GM19240 (cell line): ENCODE measurements at regions not wholly inside any gene's neighbourhood (a gene's known extent, or its start where the extent isn't known, plus 50 kb on each side); places are given as distances from the start of the nearest gene placed in this dataset.

ENCODE experiments used
- DNase-seq: peaks from one replicate; pipeline ENCODE4 v3.0.0; 2011; ENCODE audit warnings: low spot score; ENCODE audit not compliant: insufficient read length

- DNase-seq: no peak
These were observed 84.0 kb upstream of the APC start for GRCh38 chr5:112653638-112654205.

- no peak for DNase-seq
These were observed 82.2 kb upstream of the APC start for GRCh38 chr5:112655513-112655912.

DNA sequence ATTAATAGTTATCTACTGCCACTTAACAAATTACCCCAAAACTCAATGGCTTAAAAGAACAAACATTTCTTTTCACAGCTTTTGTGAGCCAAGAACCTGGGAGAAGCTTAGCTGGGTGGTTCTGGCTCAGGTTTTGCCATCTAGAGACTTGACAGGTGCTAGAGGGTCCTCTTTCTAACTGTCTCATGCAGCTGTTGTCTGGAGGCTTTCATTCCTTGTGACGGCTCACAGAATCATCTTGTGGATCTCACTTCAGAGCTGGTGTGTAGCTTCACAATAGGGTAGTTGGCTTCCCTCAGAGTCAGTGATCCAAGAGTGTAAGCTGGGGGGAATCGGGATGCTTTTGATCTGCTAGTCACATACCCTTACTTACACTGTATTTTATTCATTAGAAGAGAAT lies 81.2 kb upstream of the APC start:
- DNase-seq: no peak

DNA sequence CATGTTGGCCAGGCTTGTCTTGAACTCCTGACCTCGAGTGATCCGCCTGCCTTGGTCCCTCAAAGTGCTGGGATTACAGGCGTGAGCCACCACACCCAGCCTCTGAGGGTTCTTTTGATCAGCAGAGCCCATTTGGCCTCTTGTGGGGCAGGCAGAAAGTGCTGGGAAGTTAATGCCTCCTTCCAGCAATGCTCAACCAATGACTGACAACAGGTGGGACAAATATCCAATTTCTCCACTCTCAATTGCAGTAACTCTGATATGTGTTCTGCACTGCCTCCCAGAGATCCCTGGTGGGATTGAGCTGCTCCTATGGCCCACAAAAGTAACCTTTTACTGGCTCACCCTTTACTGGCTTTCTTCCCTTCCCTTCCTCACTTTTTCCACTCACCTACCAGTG lies 79.9 kb upstream of the APC start:
- DNase-seq: no peak

- no peak for DNase-seq
These were observed 77.3 kb upstream of the APC start for GRCh38 chr5:112660359-112660758.

GRCh38 chr5:112663146-112663545 lies 74.5 kb upstream of the APC start:
- no peak for DNase-seq

DNA sequence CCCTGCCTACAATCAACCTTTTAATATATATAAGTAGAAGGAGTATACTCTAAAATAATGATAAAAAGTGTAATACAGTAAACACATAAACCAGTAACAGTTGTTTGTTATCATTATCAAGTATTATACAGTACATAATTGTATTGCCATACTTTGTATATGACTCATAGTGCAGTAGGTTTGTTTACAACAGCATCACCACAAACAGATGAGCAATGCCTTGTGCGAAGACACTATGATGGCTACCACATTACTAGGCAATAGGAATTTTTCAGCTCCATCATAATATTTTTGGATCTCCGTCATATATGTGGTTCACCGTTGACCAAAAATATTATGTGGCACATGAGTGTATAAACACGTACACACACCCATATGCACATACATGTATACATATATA lies 69.7 kb upstream of the APC start:
- no peak for DNase-seq

DNA sequence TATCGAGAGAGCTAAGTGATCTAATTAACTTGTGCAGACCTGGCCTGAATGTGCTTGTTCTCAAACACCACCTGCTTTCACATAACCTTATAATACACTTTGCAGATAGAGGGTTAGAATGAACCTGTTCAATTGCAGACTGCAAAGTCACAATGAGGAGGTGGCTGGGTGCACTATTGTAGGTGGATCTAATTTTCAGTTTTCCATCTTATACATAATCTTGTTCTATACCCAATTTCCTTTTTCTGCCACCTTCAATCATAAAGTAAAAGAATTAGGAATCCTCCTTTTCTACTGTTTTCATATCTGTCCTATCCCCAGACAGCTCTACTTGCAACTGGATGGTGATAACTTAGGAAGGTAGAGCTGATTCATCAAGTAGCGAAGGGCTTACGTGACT lies 68.8 kb upstream of the APC start:
- no peak for DNase-seq

GRCh38 chr5:112669328-112669963 lies 68.2 kb upstream of the APC start:
- DNase-seq: no peak

GRCh38 chr5:112671687-112672086 lies 66.0 kb upstream of the APC start:
- DNase-seq: no peak

DNA sequence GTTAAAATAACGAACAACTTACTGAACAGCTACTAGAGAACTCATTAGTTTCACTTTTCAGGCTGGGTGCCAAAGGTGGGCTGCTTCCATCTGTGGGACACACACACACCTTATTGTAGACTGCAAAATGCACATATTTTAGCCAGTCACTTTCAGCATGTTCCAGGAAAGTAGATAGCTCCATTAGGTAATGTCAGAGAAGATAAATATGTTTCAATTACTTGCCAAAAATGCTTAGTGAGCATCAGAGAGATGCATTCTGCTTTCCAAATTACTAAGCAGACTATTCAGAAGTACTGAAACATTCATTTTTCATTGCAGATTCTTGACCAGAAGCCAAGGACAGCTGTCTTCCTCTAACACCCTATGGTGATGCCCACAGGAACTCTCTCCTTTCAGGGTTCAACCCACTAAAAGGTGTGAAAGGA lies 56.2 kb upstream of the APC start:
- no peak for DNase-seq

DNA sequence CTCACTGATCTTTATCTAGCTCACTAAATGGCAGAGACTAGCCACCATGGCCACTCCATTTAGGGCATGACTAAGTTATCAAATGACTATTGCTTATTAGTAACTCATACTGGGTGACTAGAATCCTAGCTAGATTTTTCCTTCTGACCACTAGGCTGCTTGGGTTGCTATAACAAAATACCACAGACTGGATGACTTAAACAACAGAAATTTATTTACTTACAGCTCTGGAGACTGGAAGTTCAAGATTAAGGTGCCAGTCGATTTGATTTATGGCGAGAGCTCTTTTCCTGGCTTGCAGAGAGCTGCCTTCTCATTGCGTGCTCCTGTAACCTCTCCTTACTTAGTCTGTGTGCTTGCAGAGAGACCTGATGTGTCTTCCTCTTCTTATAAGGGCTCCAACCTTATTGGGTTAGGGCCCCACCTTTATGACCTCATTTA lies 55.0 kb upstream of the APC start:
- no peak for DNase-seq

GRCh38 chr5:112684121-112684520 lies 53.6 kb upstream of the APC start:
- no peak for DNase-seq

- DNase-seq: no peak
These were observed 52.9 kb upstream of the APC start for GRCh38 chr5:112684737-112685136.

DNA sequence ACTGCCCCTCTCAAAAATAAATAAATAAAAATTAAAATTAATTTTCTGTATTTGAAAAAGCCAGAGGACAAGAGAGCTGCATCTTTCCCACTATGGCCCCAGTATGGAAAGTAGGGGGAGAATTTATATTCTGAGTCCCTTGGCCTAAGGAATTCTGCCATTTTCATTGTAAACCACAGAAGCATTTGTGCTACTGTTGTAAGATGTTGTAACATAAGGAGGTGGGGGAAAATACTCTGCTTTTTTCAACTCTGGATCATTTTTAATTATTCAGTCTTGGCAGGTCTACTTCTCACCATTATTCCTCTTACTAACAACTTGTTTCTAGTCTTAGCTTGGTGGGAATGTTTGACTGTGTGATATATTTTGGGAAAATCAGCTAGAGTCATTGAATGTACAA lies 52.3 kb upstream of the APC start:
- DNase-seq: no peak

DNA sequence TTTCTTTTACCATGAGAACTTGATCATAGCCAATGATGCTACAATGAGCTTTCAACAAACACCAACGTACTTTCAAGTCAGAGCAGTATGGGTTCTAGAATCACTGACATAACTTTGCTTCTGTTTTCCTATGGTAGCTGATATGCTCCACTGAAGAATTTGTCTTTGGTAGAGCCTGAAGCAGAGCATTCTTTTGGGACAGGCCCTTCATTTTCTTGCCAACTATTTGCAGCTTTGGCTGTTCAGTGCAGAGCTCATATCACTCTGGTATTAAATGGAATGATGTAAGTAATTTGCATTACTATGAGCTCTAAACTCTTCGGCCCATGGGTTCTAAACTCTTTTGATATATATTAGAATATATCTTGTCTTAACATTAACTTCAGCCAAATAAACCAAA lies 51.8 kb upstream of the APC start:
- DNase-seq: no peak

- no peak for DNase-seq
These were observed 51.0 kb upstream of the APC start for GRCh38 chr5:112686675-112687074.

GRCh38 chr5:112687306-112687705 lies 50.4 kb upstream of the APC start:
- no peak for DNase-seq
